PC-3 (cell line): ENCODE measurements at regions not wholly inside any gene's neighbourhood (a gene's known extent, or its start where the extent isn't known, plus 50 kb on each side); places are given as distances from the start of the nearest gene placed in this dataset.

Experiments
- ATAC-seq: fragments of 200-7000 bp; cut with Tn5 transposase; 2 replicates; pipeline ENCODE4 v1.9.1; 2020; ENCODE audit warnings: mild to moderate bottlenecking, moderate library complexity
- BruUV-seq: library from RNA; stranded (reverse); fragments of 400-500 nt; replicated peaks from 2 replicates; lab custom pipeline; 2021; lab: Mats Ljungman, UMichigan
- CTCF ChIA-PET: fragments of 300-600 bp; sonication (Branson Sonifier 250); formaldehyde crosslinking; loops from one replicate; lab custom pipeline; 2022; ENCODE audit warnings: antibody characterized with exemption; lab: Charles Lee
- POLR2A ChIA-PET: fragments of 300-600 bp; sonication (Branson Sonifier 250); formaldehyde crosslinking; loops from one replicate; lab custom pipeline; 2022; ENCODE audit warnings: antibody characterized with exemption; ENCODE audit not compliant: unreplicated experiment; lab: Charles Lee
- DNase-seq: peaks from one replicate; pipeline ENCODE4 v3.0.0-alpha.2; 2015
- H2AFZ ChIP-seq: fragments of 300-600 bp; sonication (generic); 2 replicates; pipeline ENCODE4 v1.6.0; 2016; ENCODE audit warnings: antibody characterized with exemption, low read length
- H3F3A ChIP-seq: fragments of 300-600 bp; sonication (generic); one replicate; pipeline ENCODE4 v1.6.0; 2017; ENCODE audit warnings: antibody characterized with exemption, low read length, control low read depth, mild to moderate bottlenecking; ENCODE audit not compliant: unreplicated experiment
- H3K27ac ChIP-seq: fragments of 300-600 bp; sonication (generic); 2 replicates; pipeline ENCODE4 v1.5.1; 2016; ENCODE audit warnings: mild to moderate bottlenecking, low read length
- H3K27me3 ChIP-seq: fragments of 300-600 bp; sonication (generic); 2 replicates; pipeline ENCODE4 v1.6.1; 2016; ENCODE audit warnings: low read length, mixed read lengths
- H3K36me3 ChIP-seq: fragments of 300-600 bp; sonication (generic); 2 replicates; pipeline ENCODE4 v1.6.1; 2016; ENCODE audit warnings: low read depth, mixed run types, low read length, mixed read lengths
- H3K4me1 ChIP-seq: fragments of 300-600 bp; sonication (generic); 2 replicates; pipeline ENCODE4 v1.5.1; 2016; ENCODE audit warnings: low read length; ENCODE audit not compliant: insufficient read depth
- H3K4me2 ChIP-seq: fragments of 300-600 bp; sonication (generic); 2 replicates; pipeline ENCODE4 v1.6.0; 2016; ENCODE audit warnings: low read length
- H3K4me3 ChIP-seq: fragments of 300-600 bp; sonication (generic); 2 replicates; pipeline ENCODE4 v1.5.1; 2016; ENCODE audit warnings: mild to moderate bottlenecking, low read length, mixed read lengths
- H3K79me2 ChIP-seq: fragments of 300-600 bp; sonication (generic); 2 replicates; pipeline ENCODE4 v1.6.1; 2017; ENCODE audit warnings: low read length, mixed read lengths
- H3K9ac ChIP-seq: fragments of 300-600 bp; sonication (generic); 2 replicates; pipeline ENCODE4 v1.6.0; 2016; ENCODE audit warnings: mild to moderate bottlenecking, low read length
- H3K9me2 ChIP-seq: fragments of 300-600 bp; sonication (generic); replicated peaks from 2 replicates; pipeline ENCODE4 v1.6.1; 2016; ENCODE audit warnings: mixed run types, low read length, mixed read lengths
- H3K9me3 ChIP-seq: fragments of 300-600 bp; sonication (generic); 2 replicates; pipeline ENCODE4 v1.6.1; 2016; ENCODE audit warnings: low read length, mixed read lengths
- H4K20me1 ChIP-seq: fragments of 300-600 bp; sonication (generic); 2 replicates; pipeline ENCODE4 v1.6.1; 2016; ENCODE audit warnings: low read length, mixed read lengths
- CTCF ChIP-seq: fragments of 300-600 bp; sonication (generic); conservative IDR thresholded peaks from 2 replicates; pipeline ENCODE4 v1.5.1; 2017; ENCODE audit warnings: antibody characterized with exemption, low read depth, mild to moderate bottlenecking, low read length
- EZH2 ChIP-seq: fragments of 300-600 bp; sonication (generic); IDR thresholded peaks from one replicate; pipeline ENCODE4 v1.6.1; 2017; ENCODE audit warnings: antibody characterized with exemption, mild to moderate bottlenecking, low read length; ENCODE audit not compliant: unreplicated experiment
- EZH2phosphoT487 ChIP-seq: fragments of 300-600 bp; sonication (generic); IDR thresholded peaks from 2 replicates; pipeline ENCODE4 v1.6.1; 2018; ENCODE audit warnings: mild to moderate bottlenecking, antibody characterized with exemption, low read length, borderline replicate concordance
- intact Hi-C: fragments of 100-400 bp; cut with micrococcal nuclease; formaldehyde crosslinking; loops from 2 replicates; pipeline ENCODE4 v1.9.0; 2023

- no peaks in the 10 kb centered on the region for H3K36me3 ChIP-seq
- no peaks in the 10 kb centered on the region for H3K9me2 ChIP-seq
- H2AFZ ChIP-seq = no peak overlapping the region
- no peaks in the 10 kb centered on the region for H3K27me3 ChIP-seq
- ChIA-PET CTCF (no interaction called here), POLR2A (no interaction called here)
- H3F3A ChIP-seq = no peaks in the 10 kb centered on the region
- H3K4me3 ChIP-seq = no peak overlapping the region
- H4K20me1 ChIP-seq = no peaks in the 10 kb centered on the region
- BruUV-seq = no TSS peak
- H3K4me1 ChIP-seq = no peaks in the 10 kb centered on the region
- no peak overlapping the region for H3K4me2 ChIP-seq
- no peak overlapping the region for H3K9ac ChIP-seq
- ATAC-seq (no peak), DNase-seq (no peak)
- H3K9me3 ChIP-seq = no peaks in the 10 kb centered on the region
- intact Hi-C loops = no loop called here
- H3K27ac ChIP-seq = no peak overlapping the region
- H3K79me2 ChIP-seq = no peaks in the 10 kb centered on the region
- TF ChIP-seq EZH2phosphoT487 (no peak), CTCF (no peak), EZH2 (no peak)
Measured at GRCh38 chr5:118228489-118228888, 759.9 kb downstream of the DTWD2 start.

DNA sequence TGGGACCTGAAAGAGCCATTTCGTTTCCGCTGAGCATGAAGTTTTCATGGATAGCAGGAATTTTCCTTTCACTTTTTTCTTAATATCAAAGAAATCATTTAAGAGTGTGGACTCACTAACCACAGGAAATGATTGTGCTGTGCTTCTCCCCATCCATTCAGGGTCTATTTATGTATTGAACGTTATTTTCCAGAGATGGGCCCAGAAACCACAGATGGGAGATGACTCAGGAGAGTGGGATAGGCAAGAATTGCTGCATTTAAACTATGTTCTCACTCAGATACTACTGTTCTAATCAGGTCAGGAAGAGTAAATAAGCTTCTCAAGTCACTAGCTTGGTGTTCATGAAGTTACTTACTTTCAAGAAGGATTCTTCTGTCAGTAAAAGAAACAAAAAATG lies 763.8 kb downstream of the DTWD2 start:
- Histone ChIP-seq H3K4me2 (no peak overlapping the region), H3K4me3 (no peak overlapping the region), H3K27ac (no peak overlapping the region), H4K20me1 (no peaks in the 10 kb centered on the region), H3K9ac (no peak overlapping the region), H2AFZ (no peak overlapping the region), H3K9me3 (no peaks in the 10 kb centered on the region), H3F3A (no peaks in the 10 kb centered on the region), H3K4me1 (no peaks in the 10 kb centered on the region), H3K27me3 (no peaks in the 10 kb centered on the region), H3K36me3 (no peaks in the 10 kb centered on the region), H3K79me2 (no peaks in the 10 kb centered on the region), H3K9me2 (no peaks in the 10 kb centered on the region)
- TF ChIP-seq EZH2phosphoT487 (no peak), CTCF (no peak), EZH2 (no peak)
- DNase-seq (no peak), ATAC-seq (no peak)
- ChIA-PET CTCF (no interaction called here), POLR2A (no interaction called here)
- BruUV-seq = no TSS peak
- intact Hi-C loops = no loop called here

GRCh38 chr5:118220556-118221195 lies 767.7 kb downstream of the DTWD2 start:
- H3K79me2 ChIP-seq = no peaks in the 10 kb centered on the region
- H2AFZ ChIP-seq = no peak overlapping the region
- H4K20me1 ChIP-seq = no peaks in the 10 kb centered on the region
- H3K9me2 ChIP-seq = no peaks in the 10 kb centered on the region
- H3K36me3 ChIP-seq = no peaks in the 10 kb centered on the region
- H3K9me3 ChIP-seq = peaks cover 5% of the 10 kb centered on the region; the same call in 1 of the 2 replicates
- H3K27me3 ChIP-seq = no peaks in the 10 kb centered on the region
- no peak overlapping the region for H3K9ac ChIP-seq
- H3K27ac ChIP-seq = no peak overlapping the region
- ChIA-PET POLR2A (no interaction called here), CTCF (no interaction called here)
- no peak overlapping the region for H3K4me2 ChIP-seq
- TF ChIP-seq EZH2phosphoT487 = no peak
- no TSS peak for BruUV-seq
- no peak overlapping the region for H3K4me3 ChIP-seq
- ATAC-seq = no peak
- no peak for DNase-seq
- no peaks in the 10 kb centered on the region for H3F3A ChIP-seq
- intact Hi-C loops = no loop called here
- no peaks in the 10 kb centered on the region for H3K4me1 ChIP-seq
